Left cardiac atrium (tissue), 4 donors: ENCODE measurements at regions not wholly inside any gene's neighbourhood (a gene's known extent, or its start where the extent isn't known, plus 50 kb on each side); places are given as distances from the start of the nearest gene placed in this dataset.

Experiments
- ATAC-seq, 2 donors: fragments of 200-7000 bp; cut with Tn5 transposase; one replicate each; pipeline ENCODE4 v1.9.1; 2020; ENCODE audit warnings: mild to moderate bottlenecking in 2 of 2, moderate library complexity in 2 of 2
- DNase-seq: peaks from one replicate; pipeline ENCODE4 v3.0.0-alpha.2; 2020
- intact Hi-C, 2 donors: fragments of 100-400 bp; cut with DNase I; formaldehyde crosslinking; loops; one replicate each; pipeline versions ENCODE4 v1.14.1 to v1.15.1; 2022 to 2023
- donor health status: DM: no; HTN: yes; CAD: no.
- donor health status: DM: no; HTN: yes; CAD: no; lungs with severe emphysema.
- donor health status: DM: yes; HTN: yes; CAD: no.
- donor health status: Dilated cardiomyopathy.

- ATAC-seq = peak; percentile 55 to 81
Measured at GRCh38 chr5:77157732-77158532, 52.5 kb upstream of the PDE8B start.

GRCh38 chr5:77156379-77156778 lies 54.1 kb upstream of the PDE8B start:
- intact Hi-C loops = no loop called here
- no peak for DNase-seq
- ATAC-seq = no peak

More at GRCh38 chr5:77157732-77158532, 52.5 kb upstream of the PDE8B start:
- intact Hi-C loops = no loop called here
- DNase-seq = no peak

DNA sequence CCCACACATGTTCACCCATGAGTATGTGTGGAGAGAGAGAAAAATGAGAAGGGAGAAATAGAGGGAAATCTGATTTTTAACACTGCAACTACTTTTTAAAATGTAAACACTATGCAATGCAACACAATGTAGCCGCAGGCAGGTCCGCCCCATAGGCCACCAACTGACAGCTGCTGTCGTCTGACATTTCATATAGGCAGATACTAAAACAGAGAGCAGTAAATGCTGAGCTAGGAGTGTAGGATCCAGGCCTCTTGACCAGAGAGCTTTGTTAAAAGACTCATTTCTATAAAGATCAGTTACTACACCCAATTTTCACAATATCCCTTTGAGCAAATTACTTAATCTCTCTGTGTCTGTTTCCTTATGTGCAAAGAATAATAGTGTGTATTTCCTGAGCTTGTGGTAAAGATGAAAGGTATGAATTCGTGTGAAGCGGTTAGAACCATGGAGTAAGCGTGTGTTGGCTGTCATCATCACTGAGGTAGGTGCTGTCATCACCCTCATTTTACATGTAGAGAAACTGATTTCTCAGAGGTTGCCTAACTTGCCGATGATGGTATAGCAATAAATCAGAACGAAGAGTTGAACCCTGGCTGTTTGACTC lies 55.2 kb upstream of the PDE8B start:
- DNase-seq (no peak), ATAC-seq (no peak)
- intact Hi-C loops = no loop called here

DNA sequence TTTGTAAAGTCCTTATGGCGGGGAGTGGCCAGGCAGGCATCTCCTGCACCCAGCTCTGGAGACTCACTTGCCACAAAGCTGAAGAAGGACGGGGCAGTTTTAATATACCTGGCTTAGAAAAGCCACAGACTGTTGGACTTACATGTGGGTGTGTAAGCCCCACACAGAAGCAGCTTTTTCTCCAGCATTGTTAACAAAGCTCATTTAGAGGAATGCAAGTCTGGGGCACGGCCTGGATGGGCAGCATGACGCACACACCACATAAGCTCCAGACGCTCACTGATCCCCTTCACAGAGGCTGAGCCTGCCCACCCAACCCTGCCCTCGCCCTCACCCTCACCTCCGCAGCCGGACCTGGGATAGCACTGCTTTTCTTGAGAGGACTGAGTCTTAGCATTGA lies 58.0 kb upstream of the PDE8B start:
- DNase-seq (no peak), ATAC-seq (no peak)

GRCh38 chr5:77151501-77151900 lies 59.0 kb upstream of the PDE8B start:
- ATAC-seq (no peak), DNase-seq (no peak)
- intact Hi-C loops = no loop called here

More for the DNA sequence above, 58.0 kb upstream of the PDE8B start:
- intact Hi-C loops = no loop called here

DNA sequence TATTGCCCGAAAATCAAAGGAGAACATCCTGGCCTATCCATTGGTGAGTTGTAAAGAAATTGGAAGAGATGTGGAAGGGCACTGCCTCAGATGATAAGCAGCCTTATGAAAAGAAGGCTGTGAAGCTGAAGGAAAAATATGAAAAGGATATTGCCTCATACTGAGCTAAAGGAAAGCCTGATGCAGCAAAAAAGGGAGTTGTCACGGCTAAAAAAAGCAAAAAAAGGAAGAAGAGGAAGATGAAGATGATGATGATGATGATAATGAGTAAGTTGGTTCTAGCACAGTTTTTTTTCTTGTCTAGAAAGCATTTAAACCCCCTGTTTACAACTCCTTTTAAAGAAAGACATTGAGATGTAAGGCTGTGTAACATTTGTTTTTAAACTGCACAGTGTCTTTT lies 59.8 kb upstream of the ZBED3 start:
- intact Hi-C loops = no loop called here
- no peak for ATAC-seq
- no peak for DNase-seq

DNA sequence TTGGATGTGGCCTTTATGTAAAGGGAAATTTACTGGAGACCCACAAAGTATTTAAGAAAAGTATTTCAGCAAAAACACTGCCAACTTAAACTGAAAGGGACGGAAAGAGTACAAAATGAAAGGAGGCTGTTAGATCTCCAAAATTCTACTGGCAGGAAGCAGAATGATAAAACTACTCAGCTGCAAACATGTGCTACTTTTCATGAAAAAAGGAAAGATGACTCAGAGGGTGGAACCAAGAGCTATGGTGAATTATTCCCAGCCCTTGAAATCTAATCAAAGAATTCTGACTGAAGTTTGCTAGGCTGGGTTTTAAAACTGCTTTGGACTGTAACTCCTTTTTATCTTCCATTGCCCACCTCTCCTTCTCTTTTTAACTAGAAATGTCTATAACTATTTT lies 58.6 kb upstream of the ZBED3 start:
- intact Hi-C loops = no loop called here
- ATAC-seq = peak in 1 of 2 donors; percentile 80
- DNase-seq = no peak

GRCh38 chr5:77144837-77145139 lies 57.7 kb upstream of the ZBED3 start:
- intact Hi-C loops = loop anchor here in 1 of 2 donors (1.0 to 5.0 kb wide), 2 partner anchors 293 to 348 kb away; partner anchors contain the start of gene WDR41
- no peak for ATAC-seq
- no peak for DNase-seq

DNA sequence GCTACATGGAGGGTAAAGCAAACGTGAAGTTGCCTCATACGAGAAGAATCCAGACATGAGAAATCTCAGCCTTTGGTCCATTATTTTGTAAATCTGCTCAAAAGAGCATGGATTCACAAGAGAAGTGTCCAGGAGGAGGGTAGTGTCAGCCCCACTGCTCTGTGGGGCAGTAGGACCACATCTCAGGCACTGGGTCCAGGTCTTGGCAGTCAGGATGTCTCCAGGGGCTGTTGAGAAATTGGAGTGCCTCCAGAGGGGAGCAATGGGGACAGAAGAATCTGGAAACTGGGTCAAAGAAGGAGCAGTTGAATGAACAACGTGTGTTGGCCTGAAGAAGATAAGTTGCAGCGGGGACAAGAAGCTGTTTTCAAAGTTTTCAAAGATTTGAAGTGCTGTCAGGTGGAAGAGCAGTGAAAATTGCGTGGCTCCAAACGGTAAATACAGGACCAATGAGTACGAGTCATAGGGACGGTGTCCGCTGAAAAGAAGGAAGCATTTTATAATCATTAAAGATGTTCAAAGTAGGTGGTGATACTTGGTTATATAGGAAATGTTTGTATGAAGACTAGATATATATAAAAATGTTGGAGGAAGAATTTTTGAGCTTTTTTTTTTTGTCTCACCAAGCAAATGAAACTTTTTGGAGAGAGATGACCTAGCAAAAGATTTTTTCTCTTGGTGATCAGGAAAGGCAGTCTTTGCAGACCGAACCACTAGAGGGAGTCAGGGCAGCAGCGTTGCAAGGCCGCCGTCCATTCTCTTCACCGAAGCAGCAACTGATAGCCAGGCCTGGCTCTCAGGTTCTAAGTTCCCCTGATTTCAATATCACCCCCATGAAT lies 57.1 kb upstream of the ZBED3 start:
- intact Hi-C loops = loop anchor here in 1 of 2 donors (1.0 to 5.0 kb wide), 2 partner anchors 293 to 348 kb away; partner anchors contain the start of gene WDR41

DNA sequence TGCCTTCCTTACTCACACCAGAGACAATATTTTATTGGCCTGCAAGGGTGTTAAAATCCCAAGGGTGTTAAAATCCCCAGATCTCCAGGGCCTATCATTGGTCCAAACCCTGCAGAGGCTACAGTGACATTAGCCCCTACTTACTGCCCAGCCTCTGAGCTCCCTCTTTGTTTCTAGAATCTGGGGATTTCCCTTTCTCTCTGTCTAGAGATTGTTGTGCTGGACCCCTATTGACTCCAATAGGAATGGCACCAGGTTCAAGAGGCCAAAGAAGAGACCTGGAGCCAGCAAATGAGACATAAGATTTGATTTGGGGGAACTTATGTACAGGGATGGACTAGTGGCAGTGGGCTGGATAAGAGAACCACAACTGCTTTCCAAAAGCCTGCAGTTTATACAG lies 53.3 kb upstream of the ZBED3 start:
- ATAC-seq = no peak
- intact Hi-C loops = loop anchor here in 1 of 2 donors (5.0 kb wide), 1 partner anchor 352 kb away; the partner anchor contains the start of gene WDR41
- DNase-seq = no peak

More for the DNA sequence above, 57.1 kb upstream of the ZBED3 start:
- ATAC-seq (peak; percentile 80 to 87), DNase-seq (peak; percentile 72)

GRCh38 chr5:77139001-77139400 lies 51.9 kb upstream of the ZBED3 start:
- intact Hi-C loops = no loop called here
- ATAC-seq (peak; percentile 31 to 75), DNase-seq (peak; percentile 32)
